HG03064 (cell line): ENCODE measurements at regions not wholly inside any gene's neighbourhood (a gene's known extent, or its start where the extent isn't known, plus 50 kb on each side); places are given as distances from the start of the nearest gene placed in this dataset.

Experiments
- ATAC-seq: cut with Tn5 transposase; IDR thresholded peaks from one replicate; pipeline ENCODE4 v1.9.1; 2021; ENCODE audit warnings: low read depth; ENCODE audit not compliant: unreplicated experiment

GRCh38 chr1:195475568-195475967 is 1132.7 kb downstream of the KCNT2 start:
- ATAC-seq: no peak

DNA sequence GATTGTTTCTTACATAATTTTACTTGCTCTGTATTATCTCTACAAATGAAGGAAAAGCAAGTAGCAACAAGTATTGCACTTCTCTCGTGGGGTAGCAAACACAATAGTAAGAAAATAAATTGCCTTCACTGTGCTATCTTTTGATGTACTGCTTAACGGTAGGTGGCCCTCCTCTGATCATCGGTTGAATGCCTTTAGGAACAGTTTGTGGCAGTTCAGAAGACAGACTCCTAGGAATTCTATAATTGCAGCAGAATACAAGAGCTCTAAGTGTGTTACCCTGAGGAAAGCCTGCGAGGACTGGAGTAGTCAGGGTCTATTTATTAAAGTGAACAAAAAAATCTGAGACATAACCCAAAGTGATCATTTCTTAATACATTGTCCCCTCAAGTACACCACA is 1135.9 kb downstream of the KCNT2 start:
- ATAC-seq: no peak

- no peak for ATAC-seq
Measured at GRCh38 chr1:195466639-195467038, 1141.6 kb downstream of the KCNT2 start.

- no peak for ATAC-seq
Measured at GRCh38 chr1:195462646-195463045, 1145.6 kb downstream of the KCNT2 start.

GRCh38 chr1:195462152-195462551 is 1146.1 kb downstream of the KCNT2 start:
- no peak for ATAC-seq

DNA sequence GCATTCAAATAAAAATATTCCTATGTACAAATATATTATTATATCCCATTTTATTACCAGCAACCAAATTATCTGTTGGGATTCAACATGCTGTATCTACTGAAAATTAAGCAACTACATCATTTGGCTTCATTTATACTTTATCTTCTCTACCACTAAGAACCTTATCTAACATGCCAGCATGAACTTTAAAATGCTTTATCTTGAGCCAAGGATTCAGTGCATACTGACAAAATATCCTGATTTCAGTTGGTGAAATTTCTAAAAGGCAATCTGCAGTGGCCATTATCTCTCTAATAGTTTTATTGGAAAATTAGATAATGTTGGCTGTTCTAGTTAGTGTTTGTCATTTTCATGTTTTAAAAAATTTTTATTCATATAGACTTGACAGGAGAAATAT is 1149.9 kb downstream of the KCNT2 start:
- ATAC-seq: no peak

GRCh38 chr1:195450794-195451193 is 1157.4 kb downstream of the KCNT2 start:
- no peak for ATAC-seq

- ATAC-seq: no peak
Measured at GRCh38 chr1:195439661-195440060, 1168.6 kb downstream of the KCNT2 start.

GRCh38 chr1:195434566-195435203 is 1173.6 kb downstream of the KCNT2 start:
- ATAC-seq: no peak

DNA sequence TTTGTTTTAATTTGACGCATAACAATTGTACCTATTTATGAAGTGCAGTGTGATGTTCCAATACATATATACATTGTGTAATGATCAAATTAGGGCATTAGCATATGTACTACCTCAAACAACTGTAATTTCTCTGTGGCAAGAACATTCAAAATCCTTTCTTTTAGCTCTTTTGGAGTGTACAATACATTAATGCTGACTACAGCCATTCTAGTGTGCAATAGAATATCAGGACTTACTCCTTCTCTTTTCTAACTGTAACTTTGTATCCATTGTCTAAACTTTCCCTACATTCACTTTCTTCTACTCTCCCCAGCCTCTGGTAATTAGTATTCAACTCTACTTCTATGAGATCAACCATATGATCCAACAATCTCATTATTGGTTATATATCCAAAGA is 1177.4 kb downstream of the KCNT2 start:
- ATAC-seq: no peak

GRCh38 chr1:195428927-195429326 is 1179.3 kb downstream of the KCNT2 start:
- no peak for ATAC-seq

DNA sequence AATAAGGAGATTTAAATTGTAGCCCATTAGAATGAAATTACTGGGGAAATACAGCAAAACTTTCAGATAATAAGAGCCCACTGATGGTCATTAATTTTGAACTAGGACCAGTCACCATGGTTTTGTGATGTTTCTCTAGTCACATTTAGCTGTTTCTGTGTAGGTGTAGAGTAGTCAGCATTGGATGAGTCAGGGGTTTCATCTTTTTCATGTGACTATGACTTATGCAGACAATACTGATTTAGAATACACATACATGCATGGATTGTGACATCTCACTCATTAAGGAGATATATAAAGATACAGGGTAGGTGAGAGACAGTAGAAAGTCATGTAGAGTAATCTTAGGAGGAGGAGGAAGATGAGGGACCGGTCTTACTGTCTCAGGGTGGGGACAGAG is 1192.7 kb downstream of the KCNT2 start:
- ATAC-seq: no peak

GRCh38 chr1:195394567-195394966 is 1213.7 kb downstream of the KCNT2 start:
- ATAC-seq: no peak

DNA sequence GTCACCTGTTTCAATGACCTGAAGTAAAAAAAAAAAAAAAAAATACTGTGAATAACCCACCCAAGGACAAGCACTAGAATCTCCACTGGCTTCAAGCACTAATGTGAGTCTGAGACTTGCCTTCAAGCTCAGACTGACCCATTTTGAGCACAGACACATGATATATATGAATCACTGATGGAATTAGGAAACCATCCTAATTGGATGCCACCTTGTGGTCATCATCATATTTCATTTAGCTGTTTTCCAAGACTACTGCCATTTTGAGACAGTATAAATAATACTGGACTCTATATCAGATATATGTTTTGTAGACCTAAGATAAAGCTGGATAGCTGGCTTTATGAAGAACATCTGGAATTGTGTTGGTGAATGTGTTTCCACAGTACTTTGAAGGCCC is 1232.0 kb downstream of the KCNT2 start:
- ATAC-seq: no peak

GRCh38 chr1:195373856-195374255 is 1234.4 kb downstream of the KCNT2 start:
- ATAC-seq: no peak

DNA sequence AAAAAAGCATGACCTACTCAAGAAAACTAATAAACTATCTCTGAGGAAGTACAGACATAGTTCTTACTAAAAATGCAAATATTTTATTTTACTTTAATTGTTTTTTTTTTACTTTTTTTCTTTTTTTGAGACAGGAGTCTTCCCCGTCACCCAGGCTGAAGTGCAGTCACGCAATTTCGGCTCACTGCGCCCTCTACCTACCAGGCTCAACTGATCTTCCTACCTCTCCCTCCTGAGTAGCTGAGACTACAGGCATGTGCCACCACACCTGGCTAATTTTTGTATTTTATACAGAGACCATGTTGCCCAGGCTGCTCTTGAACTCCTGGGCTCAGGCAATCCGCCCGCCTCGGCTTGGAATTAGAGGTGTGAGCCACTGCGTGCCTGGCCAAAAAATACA is 1263.1 kb downstream of the KCNT2 start:
- no peak for ATAC-seq

GRCh38 chr1:195337646-195338045 is 1270.6 kb downstream of the KCNT2 start:
- ATAC-seq: no peak

GRCh38 chr1:195336812-195337211 is 1271.4 kb downstream of the KCNT2 start:
- ATAC-seq: no peak

DNA sequence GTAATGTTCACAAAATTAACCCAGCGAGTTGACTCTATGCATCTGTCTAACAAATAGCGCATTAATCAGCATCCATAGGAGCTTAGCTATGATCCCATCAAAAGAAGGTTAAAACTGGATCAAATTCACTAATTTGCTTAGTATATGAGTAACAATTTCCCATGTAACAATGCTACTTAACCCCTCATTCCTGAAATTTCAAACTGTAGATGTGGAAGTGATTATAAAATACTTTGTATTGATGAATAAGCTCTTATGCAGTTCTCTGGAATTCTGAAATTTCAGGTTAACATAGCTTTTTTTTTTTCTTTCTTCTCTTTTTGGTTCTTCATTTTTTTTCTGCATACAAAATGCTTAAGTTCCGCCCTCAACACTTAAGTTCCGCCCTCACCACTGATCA is 1272.7 kb downstream of the KCNT2 start:
- ATAC-seq: no peak

DNA sequence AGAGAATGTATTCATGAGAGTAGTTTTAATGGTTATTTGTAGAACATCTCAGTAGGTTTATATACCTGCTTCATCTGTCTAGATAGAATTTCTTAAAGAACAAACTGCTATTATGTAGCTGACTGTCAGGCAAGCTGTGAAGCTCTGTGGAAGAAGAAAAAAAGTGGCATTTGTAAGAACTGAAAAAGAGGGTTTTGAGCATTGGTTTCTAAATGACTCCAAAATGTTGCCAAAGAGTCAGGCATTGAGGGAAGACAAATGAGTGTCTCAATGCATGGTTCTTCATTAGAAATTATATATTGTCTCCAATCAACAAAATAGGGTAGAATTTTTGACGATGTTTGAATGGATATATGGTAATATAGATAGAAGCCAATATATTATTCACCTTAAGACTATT is 1276.1 kb downstream of the KCNT2 start:
- no peak for ATAC-seq

- ATAC-seq: no peak
Measured at GRCh38 chr1:195328681-195329080, 1279.6 kb downstream of the KCNT2 start.

- ATAC-seq: no peak
Measured at GRCh38 chr1:195328102-195328501, 1280.1 kb downstream of the KCNT2 start.

DNA sequence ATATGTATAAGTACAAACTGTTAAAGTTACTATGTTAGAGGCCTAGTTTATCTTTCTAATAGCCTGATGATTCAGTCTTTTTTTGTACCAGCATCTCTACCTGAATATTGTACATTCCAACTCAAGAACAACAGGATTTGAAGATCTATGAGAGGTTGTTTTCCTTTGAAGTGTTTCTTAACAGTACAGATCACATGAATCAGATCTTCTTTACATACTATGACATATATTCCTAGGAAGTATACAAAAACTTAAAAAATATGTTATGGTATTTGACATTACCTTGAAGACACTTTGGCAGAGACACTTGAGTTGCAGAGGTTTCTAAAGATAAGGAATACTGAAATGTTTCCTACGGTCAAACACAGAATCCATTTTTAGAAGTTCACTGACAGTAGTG is 1280.9 kb downstream of the KCNT2 start:
- ATAC-seq: no peak
